T-helper 1 cell treated with Interleukin-12 subunit alpha and Interleukin-12 subunit beta and Interleukin-4 antibody, amounts not matched to agents 30 ng/mL and 1 ng/mL, for 36 hours (primary cell): ENCODE measurements at regions not wholly inside any gene's neighbourhood (a gene's known extent, or its start where the extent isn't known, plus 50 kb on each side); places are given as distances from the start of the nearest gene placed in this dataset.

Experiments used
- intact Hi-C: fragments of 100-400 bp; cut with micrococcal nuclease; formaldehyde crosslinking; loops from one replicate; pipeline ENCODE4 v1.15.1; 2024

- intact Hi-C loops: no loop called here
These were observed 514.2 kb upstream of the DIPK2B start for GRCh38 chrX:45714866-45715265.

- intact Hi-C loops: no loop called here
These were observed 511.4 kb upstream of the DIPK2B start for GRCh38 chrX:45712067-45712466.

DNA sequence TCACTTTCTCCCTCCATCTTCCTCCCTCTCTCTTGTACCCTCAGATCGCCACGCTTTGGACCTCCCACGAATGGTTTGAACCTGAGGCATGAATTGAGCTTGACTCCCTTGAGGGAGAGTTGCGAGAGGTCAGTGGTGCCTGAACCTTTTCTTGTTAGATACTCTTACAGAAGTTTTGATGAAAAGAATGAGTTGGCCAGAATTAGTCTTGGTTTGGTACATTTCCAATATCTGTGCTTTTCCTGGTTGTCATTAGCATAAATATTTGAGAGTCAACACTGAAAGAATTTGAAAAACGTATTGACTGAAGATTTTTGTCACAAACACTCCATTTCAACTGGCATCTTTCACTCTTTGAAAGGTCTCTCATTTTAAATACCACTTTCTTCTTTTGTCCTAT, 510.6 kb upstream of the DIPK2B start:
- intact Hi-C loops: no loop called here

- intact Hi-C loops: loop anchor here (1.0 kb wide), 2 partner anchors 48 to 88 kb away; no protein-coding TSS in a partner anchor
These were observed 509.6 kb upstream of the DIPK2B start for GRCh38 chrX:45710081-45710801.

DNA sequence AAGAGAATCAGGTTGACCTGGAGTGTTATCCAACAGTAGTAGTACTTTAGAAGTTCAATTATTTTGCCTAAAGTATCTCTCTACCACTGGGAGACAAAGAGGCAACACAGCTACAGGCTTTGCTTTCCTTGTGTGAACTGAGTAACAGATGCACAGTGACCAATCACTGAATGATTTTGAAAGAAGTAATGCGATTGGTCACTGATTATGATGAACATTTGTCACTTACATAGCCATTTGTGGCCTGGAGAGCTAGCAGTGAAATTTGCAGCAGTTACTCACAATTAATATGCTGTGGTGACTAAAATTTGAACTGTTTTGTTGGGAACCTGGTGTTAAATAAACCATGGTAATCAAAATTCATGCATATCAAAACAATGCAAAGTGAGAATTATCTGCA, 508.7 kb upstream of the DIPK2B start:
- intact Hi-C loops: no loop called here

DNA sequence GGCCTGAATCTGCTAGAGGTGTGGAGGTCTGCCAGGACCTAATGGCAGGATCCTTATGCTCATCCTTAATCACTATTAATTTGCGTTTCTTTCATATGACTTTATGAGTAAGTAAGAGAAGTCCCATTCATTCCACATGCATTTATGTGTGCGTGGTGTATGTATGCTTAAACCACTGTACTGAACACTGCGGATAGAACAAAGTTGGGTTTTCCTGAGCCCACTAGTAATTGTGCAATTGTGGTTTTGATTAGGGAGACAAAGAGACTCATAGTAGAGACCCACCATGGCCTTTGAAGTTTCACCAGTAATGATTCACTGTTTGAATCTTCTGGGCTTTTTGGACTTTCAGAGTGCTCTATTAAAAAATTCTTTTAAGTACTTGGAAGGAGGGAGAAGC, 498.5 kb upstream of the DIPK2B start:
- intact Hi-C loops: no loop called here

- intact Hi-C loops: no loop called here
These were observed 496.9 kb upstream of the DIPK2B start for GRCh38 chrX:45697591-45697990.

- intact Hi-C loops: no loop called here
These were observed 496.1 kb upstream of the DIPK2B start for GRCh38 chrX:45696736-45697135.

DNA sequence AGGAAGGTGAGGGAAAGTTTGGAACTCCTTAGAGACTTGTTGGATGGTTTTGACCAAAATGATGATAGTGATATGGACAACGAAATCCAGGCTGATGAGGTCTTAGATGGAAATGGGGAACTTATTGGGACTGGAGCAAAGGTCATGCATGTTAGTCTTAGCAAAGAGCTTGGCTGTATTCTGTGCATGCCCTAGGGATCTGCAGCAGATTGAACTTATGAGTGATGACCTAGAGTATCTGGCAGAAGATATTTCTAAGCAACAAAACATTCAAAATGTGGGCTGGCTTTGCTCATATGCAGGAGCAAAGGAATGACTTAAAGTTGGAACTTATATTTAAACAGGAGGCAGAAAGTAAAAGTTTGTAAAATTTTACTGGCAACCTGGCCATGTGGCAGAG, 489.3 kb upstream of the DIPK2B start:
- intact Hi-C loops: no loop called here

- intact Hi-C loops: no loop called here
These were observed 483.2 kb upstream of the DIPK2B start for GRCh38 chrX:45683914-45684313.

DNA sequence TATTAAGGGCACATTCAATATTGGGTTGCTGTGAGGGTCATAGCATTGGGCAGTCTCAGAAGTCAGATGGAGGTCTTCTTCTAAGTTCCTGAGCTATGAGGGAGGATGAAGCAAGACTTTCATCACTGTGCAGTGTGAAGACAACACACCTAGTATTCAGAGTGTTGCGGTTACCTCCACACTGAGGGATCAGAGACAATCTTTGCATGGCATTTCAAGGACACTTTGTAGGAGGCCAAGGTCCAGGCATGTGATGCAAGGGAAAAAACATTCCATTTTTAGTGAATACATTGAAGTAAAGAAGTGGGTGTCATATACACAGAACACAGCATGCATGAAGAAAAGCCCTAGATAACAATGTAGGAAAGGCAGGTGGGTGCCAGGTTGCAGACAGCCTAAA, 481.2 kb upstream of the DIPK2B start:
- intact Hi-C loops: no loop called here

GRCh38 chrX:45669715-45670340, 469.2 kb upstream of the DIPK2B start:
- intact Hi-C loops: no loop called here

- intact Hi-C loops: no loop called here
These were observed 468.2 kb upstream of the DIPK2B start for GRCh38 chrX:45668686-45669443.

DNA sequence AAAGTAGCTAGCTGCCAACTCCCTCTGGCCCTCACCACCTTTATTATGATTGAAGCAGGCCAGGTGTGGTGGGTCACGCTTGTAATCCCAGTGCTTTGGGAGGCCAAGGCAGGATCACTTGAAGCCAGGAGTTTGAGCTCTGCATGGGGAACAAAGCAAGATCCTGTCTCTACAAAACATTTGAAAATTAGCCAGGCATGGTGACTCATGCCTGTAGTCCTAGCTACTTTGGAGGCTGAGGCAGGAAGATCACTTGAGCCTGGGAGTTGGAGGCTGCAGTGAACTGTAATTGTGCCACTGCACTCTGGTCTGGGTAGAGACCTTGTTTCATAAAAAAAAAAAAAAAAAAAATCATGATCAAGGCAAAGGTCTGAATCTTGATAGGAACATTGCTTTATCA, 467.0 kb upstream of the DIPK2B start:
- intact Hi-C loops: no loop called here

- intact Hi-C loops: no loop called here
These were observed 464.1 kb upstream of the DIPK2B start for GRCh38 chrX:45664727-45665290.

GRCh38 chrX:45660477-45660876, 459.8 kb upstream of the DIPK2B start:
- intact Hi-C loops: no loop called here

DNA sequence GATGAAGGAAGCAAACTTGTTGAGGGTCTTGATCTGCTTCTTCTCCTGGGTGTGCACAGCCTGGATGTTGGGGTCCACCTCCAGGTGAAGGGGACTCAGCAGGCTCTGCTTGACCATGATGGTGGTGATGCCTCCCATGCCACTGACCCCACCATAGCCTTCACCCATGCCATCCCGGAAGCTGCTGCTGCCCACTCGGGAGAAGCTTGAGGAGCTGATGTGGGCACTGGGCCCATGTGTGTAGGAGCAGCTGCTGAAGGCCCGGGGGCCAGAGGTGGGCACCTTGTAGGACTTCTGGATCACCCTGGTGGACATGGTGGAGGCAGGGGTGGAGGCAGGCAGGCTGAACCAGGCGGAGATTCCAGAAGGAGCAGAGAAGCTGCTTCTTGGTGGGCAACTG, 432.7 kb upstream of the DIPK2B start:
- intact Hi-C loops: no loop called here

GRCh38 chrX:45632506-45632905, 431.8 kb upstream of the DIPK2B start:
- intact Hi-C loops: no loop called here

DNA sequence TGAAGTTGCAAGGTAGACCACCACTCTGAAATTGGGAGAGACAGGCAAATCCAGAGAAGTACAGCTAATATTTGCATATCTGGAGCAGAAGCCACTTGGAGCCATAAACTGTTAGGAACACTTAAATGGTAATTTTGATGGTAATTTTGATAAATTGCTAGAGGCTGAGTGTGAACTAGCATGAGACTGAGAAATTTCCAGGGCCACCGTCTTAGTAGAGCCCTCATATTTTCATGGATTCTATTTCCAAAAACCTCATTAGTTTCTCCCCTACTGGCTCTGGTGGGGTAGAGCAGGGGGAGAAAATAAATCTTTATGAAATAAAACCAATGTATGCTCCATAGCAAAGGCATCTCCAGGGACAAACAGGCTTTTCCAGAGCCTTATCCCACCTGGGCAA, 429.4 kb upstream of the DIPK2B start:
- intact Hi-C loops: no loop called here

GRCh38 chrX:45628041-45628440, 427.4 kb upstream of the DIPK2B start:
- intact Hi-C loops: no loop called here

GRCh38 chrX:45623266-45623665, 422.6 kb upstream of the DIPK2B start:
- intact Hi-C loops: loop anchor here (5.0 kb wide), 1 partner anchor 134 kb away; no protein-coding TSS in a partner anchor

DNA sequence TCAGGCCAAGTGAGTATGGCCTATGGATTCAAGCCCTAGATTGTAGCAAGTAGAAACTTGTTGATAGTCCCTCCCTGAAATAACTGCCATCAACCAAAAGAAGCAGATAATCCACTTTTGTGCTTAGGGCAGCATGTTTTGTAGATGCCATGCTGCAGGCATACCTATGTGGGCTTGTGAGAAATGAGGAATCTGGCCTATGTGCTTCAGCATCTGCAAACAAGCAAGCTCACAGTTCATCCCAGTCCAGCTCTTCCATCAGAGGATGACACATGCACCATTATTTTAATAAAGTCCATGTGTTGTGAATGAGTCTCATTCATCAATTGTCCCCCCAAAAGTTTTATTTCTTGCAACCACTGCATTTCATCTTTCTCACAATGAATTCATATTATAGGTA, 421.9 kb upstream of the DIPK2B start:
- intact Hi-C loops: loop anchor here (1.0 to 5.0 kb wide), 2 partner anchors 88 to 135 kb away; no protein-coding TSS in a partner anchor
